NCI-H2171 treated with DMSO at 0.1 percent for 48 hours (cell line): ENCODE measurements at regions not wholly inside any gene's neighbourhood (a gene's known extent, or its start where the extent isn't known, plus 50 kb on each side); places are given as distances from the start of the nearest gene placed in this dataset.
"Not testable (repeated sequence)": the region's sequence is repeated elsewhere in the genome, so short reads cannot be mapped to it uniquely, and the experiment has no call there.

ENCODE experiments used
- DNase-seq: peaks from one replicate; lab custom pipeline; 2025; lab: John Stamatoyannopoulos, UW

DNA sequence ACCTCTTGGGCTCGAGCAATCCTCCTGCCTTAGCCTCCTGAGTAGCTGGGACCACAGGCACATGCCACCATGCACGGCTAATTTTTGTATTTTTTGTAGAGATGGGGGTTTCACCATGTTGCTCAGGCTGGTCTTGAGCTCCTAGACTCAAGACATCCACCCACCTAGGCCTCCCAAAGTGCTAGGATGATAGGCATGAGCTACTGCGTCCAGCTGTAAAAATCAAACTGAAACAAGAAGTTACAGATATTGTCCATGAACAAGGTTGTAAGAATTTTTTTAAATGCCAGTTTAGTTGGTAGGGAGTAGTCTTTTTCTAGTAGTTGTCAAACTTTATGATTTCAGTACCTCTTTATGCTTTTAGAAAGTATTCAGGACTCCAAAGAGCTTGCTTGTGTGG, 424.4 kb upstream of the PMFBP1 start:
- DNase-seq, result no peak

- no peak for DNase-seq
Measured at GRCh38 chr16:72590151-72590937, 418.4 kb upstream of the PMFBP1 start.

- no peak for DNase-seq
Measured at GRCh38 chr16:72588551-72588950, 416.6 kb upstream of the PMFBP1 start.

- DNase-seq, result not testable (repeated sequence)
Measured at GRCh38 chr16:72578061-72578460, 406.1 kb upstream of the PMFBP1 start.

DNA sequence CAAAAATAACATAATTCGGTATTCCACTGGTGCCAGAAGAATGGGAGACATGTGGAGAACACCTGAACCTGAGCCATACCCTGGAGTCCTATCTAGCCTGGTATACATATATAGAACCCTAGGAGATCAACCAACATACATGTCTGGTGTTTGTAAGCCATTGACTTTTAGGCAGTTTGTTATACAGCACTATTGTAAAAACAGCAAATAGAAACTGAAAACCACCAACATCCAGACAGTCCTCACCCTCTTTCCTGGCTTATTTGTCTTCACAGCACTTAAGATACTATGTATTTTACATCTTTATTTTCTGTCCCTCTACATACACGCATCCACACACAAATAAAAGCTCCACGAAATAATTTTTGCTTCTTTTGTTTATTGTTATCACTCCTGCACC, 404.2 kb upstream of the PMFBP1 start:
- no peak for DNase-seq

DNA sequence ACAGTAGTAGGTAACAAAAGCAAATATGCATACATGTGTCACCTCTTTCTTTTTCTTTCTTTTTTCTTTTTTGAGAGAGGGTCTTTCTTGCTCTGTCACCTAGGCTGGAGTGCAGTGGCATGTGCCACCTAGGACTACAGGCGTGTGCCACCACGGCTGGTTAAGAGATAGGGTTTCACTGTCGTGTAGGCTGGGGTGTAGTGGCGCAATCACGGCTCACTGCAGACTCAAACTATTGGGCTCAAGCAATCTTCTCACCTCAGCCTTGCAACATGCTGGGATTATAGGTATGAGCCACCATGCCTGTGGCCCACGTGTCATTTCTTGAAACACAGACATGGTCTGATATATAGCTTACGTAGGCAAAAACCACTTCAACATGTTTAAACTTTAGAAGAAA, 397.7 kb upstream of the PMFBP1 start:
- DNase-seq, result no peak

GRCh38 chr16:72568502-72568901, 396.5 kb upstream of the PMFBP1 start:
- no peak for DNase-seq

- no peak for DNase-seq
Measured at GRCh38 chr16:72566174-72566573, 394.2 kb upstream of the PMFBP1 start.

DNA sequence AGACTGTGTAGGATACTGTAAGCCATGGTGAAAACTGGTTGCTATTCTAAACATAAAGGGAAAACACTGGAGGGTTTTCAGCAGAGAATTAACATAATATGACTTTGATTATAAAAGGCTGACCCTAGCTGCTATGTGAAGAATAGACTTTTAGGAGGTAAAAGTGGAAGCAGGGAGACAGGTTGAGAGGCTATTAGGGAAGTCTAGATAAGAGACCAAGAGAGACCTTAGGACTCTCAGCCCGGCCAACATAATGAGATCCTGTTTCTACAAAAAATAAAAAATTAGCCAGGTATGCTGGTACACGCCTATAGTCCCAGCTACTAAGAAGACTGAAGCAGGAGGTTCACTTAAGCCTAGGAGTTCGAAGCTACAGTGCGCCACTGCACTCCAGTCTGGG, 393.2 kb upstream of the PMFBP1 start:
- no peak for DNase-seq

- no peak for DNase-seq
Measured at GRCh38 chr16:72560617-72561016, 388.7 kb upstream of the PMFBP1 start.

GRCh38 chr16:72558501-72558900, 386.5 kb upstream of the PMFBP1 start:
- no peak for DNase-seq

- DNase-seq, result no peak
Measured at GRCh38 chr16:72554935-72555334, 383.0 kb upstream of the PMFBP1 start.

GRCh38 chr16:72552654-72553053, 380.7 kb upstream of the PMFBP1 start:
- no peak for DNase-seq

DNA sequence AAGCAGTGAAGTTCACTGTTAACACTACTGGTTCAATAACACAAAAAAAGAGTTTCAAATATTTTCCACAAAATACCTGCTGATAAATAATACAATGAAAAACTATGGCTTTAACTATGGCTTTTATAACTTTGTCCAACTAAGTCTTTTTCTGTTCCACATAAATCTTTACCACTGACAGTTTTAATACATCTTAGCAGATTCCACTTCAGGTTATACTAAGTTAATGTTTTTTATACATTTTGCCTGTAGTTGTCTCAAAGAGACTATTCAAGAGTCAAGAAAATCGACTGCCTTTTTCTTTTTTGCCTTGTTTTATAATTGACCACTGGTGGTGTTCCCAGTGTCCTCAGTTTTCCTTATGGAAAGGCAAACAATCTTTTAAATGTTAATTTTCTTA, 379.7 kb upstream of the PMFBP1 start:
- DNase-seq, result no peak

DNA sequence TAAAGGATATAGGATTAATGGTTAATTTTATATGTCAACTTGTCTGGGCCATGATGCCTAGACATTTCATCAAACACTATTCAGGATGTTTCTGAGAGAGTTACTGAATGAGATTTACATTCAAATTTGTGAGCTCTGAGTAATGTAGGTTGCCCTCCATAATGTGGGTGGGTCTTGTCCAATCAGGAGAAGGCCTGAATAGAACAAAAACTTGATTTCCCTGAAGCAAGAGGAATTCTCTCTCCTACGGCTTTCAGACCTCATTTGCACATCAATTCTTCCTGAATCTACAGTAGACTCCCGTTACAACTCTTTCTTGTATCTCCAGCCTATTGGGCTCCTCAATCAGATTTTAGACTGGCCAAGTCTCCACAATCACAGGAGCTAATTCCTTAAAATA, 377.9 kb upstream of the PMFBP1 start:
- DNase-seq, result no peak

GRCh38 chr16:72542102-72542501, 370.1 kb upstream of the PMFBP1 start:
- DNase-seq, result no peak

- DNase-seq, result no peak
Measured at GRCh38 chr16:72537664-72538063, 365.7 kb upstream of the PMFBP1 start.

- DNase-seq, result no peak
Measured at GRCh38 chr16:72536723-72537435, 364.9 kb upstream of the PMFBP1 start.

GRCh38 chr16:72532906-72533410, 361.0 kb upstream of the PMFBP1 start:
- no peak for DNase-seq

GRCh38 chr16:72530434-72530833, 358.5 kb upstream of the PMFBP1 start:
- no peak for DNase-seq

- no peak for DNase-seq
Measured at GRCh38 chr16:72523087-72523486, 351.1 kb upstream of the PMFBP1 start.

DNA sequence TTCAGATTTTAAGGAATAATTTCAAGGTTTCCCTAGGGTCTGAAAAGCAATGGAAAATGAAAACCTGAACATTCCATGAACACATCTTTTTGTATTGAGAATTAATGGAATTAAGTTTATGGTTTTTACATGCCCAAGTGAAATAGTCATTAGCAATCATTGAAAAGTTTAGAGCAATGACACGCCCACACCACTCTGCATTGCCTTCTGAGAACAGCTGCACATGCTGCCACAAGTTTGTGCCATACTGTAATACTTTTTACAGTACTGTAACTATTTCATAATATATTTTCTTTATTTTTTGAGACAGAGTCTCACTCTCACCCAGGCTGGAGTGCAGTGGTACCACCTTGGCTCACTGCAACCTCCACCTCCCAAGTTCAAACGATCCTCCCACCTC, 345.2 kb upstream of the PMFBP1 start:
- no peak for DNase-seq

DNA sequence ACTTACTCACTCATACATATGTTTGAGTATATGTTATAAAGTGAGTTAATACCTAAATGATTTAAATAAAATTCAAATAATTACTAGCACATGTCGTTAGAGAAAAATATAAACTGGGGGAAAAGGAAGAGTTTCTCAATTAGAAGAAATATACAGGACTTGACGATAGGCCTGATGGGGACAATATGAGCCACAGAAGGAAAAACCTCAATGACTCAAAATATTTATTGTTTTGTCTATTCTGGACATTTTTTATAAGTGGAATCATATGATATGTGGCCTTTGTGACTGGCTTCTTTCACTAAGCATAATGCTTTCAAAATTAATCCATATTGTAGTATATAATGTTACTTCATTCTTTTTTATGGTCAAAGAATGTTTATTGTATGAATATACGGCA, 339.2 kb upstream of the PMFBP1 start:
- no peak for DNase-seq
